Neural progenitor cell (in vitro differentiated cells): ENCODE measurements at regions not wholly inside any gene's neighbourhood (a gene's known extent, or its start where the extent isn't known, plus 50 kb on each side); places are given as distances from the start of the nearest gene placed in this dataset.

Source experiments
- DNase-seq: peaks from one replicate; pipeline ENCODE4 v3.0.0-alpha.2; 2016; ENCODE audit warnings: low spot score
- H2AFZ ChIP-seq: fragments of 200-600 bp; sonication (generic); replicated peaks from 2 replicates; pipeline ENCODE4 v1.6.1; 2016; ENCODE audit warnings: antibody characterized with exemption
- H3F3A ChIP-seq: fragments of 200-600 bp; sonication (generic); 2 replicates; pipeline ENCODE4 v1.6.1; 2016; ENCODE audit warnings: antibody characterized with exemption, low read depth
- H3K27ac ChIP-seq: fragments of 200-600 bp; sonication (generic); 2 replicates; pipeline ENCODE4 v1.5.1; 2016; ENCODE audit warnings: mild to moderate bottlenecking
- H3K27me3 ChIP-seq: fragments of 200-600 bp; sonication (generic); 2 replicates; pipeline ENCODE4 v1.6.1; 2016; ENCODE audit warnings: mild to moderate bottlenecking, moderate library complexity
- H3K36me3 ChIP-seq: fragments of 200-600 bp; sonication (generic); 2 replicates; pipeline ENCODE4 v1.5.1; 2016
- H3K4me1 ChIP-seq: fragments of 200-600 bp; sonication (generic); 2 replicates; pipeline ENCODE4 v1.6.1; 2016; ENCODE audit warnings: mixed run types
- H3K4me2 ChIP-seq: fragments of 200-600 bp; sonication (generic); 2 replicates; pipeline ENCODE4 v1.6.1; 2016
- H3K4me3 ChIP-seq: fragments of 200-600 bp; sonication (generic); 2 replicates; pipeline ENCODE4 v1.5.1; 2016
- H3K79me2 ChIP-seq: fragments of 200-600 bp; sonication (generic); 2 replicates; pipeline ENCODE4 v1.6.1; 2016; ENCODE audit warnings: low read depth
- H3K9ac ChIP-seq: fragments of 200-600 bp; sonication (generic); 2 replicates; pipeline ENCODE4 v1.6.1; 2016
- H3K9me3 ChIP-seq: fragments of 200-600 bp; sonication (generic); 2 replicates; pipeline ENCODE4 v1.5.1; 2016; ENCODE audit warnings: low read depth
- H4K20me1 ChIP-seq: fragments of 200-600 bp; sonication (generic); 2 replicates; pipeline ENCODE4 v1.6.1; 2016; ENCODE audit warnings: low read depth
- H3K27ac Mint-ChIP-seq: 3 replicates; pipeline ENCODE4 v1.8.0; 2021; ENCODE audit warnings: mixed read lengths
- H3K27me3 Mint-ChIP-seq: 2 replicates; pipeline ENCODE4 v1.8.0; 2022; ENCODE audit warnings: low read depth, mild to moderate bottlenecking, inconsistent platforms, moderate library complexity, mixed read lengths; ENCODE audit not compliant: insufficient read depth
- H3K36me3 Mint-ChIP-seq: 3 replicates; pipeline ENCODE4 v1.8.0; 2021; ENCODE audit warnings: mixed read lengths
- H3K4me1 Mint-ChIP-seq: 3 replicates; pipeline ENCODE4 v1.8.0; 2021; ENCODE audit warnings: mixed read lengths
- H3K4me3 Mint-ChIP-seq: 3 replicates; pipeline ENCODE4 v1.8.0; 2021; ENCODE audit warnings: mild to moderate bottlenecking, moderate library complexity, mixed read lengths
- H3K9me3 Mint-ChIP-seq: 3 replicates; pipeline ENCODE4 v1.8.0; 2020; ENCODE audit warnings: mixed read lengths
- CTCF ChIP-seq: fragments of 200-600 bp; sonication (generic); IDR thresholded peaks from 2 replicates; pipeline ENCODE4 v1.5.1; 2017; ENCODE audit warnings: antibody characterized with exemption, mild to moderate bottlenecking
- EZH2 ChIP-seq: fragments of 200-600 bp; sonication (generic); IDR thresholded peaks from 2 replicates; pipeline ENCODE4 v1.6.1; 2017; ENCODE audit warnings: antibody characterized with exemption, mild to moderate bottlenecking, moderate library complexity
- EZH2phosphoT487 ChIP-seq: fragments of 200-600 bp; sonication (generic); IDR thresholded peaks from 2 replicates; pipeline ENCODE4 v1.6.1; 2017; ENCODE audit warnings: antibody characterized with exemption

- DNase-seq: peak; percentile 52
Measured at GRCh38 chr5:166595274-166595951, 1696.0 kb upstream of the WWC1 start.

GRCh38 chr5:166596043-166596442, 1695.4 kb upstream of the WWC1 start:
- H3K27ac ChIP-seq: no peak overlapping the region
- Mint-ChIP-seq H3K9me3 (no peaks in the 10 kb centered on the region), H3K4me1 (peaks cover 16% of the 10 kb centered on the region), H3K27ac (no peak overlapping the region), H3K27me3 (peaks cover 2% of the 10 kb centered on the region), H3K36me3 (no peaks in the 10 kb centered on the region), H3K4me3 (no peak overlapping the region)
- no peaks in the 10 kb centered on the region for H3K9me3 ChIP-seq
- no peak for DNase-seq
- TF ChIP-seq CTCF: no peak
- TF ChIP-seq EZH2: no peak
- no peak for TF ChIP-seq EZH2phosphoT487
- no peaks in the 10 kb centered on the region for H3K36me3 ChIP-seq
- peaks cover 4% of the 10 kb centered on the region for H3F3A ChIP-seq
- H3K79me2 ChIP-seq: no peaks in the 10 kb centered on the region
- H3K4me3 ChIP-seq: no peak overlapping the region
- no peak overlapping the region for H3K9ac ChIP-seq
- H4K20me1 ChIP-seq: no peaks in the 10 kb centered on the region
- H3K4me1 ChIP-seq: peaks cover 20% of the 10 kb centered on the region
- no peaks in the 10 kb centered on the region for H3K27me3 ChIP-seq
- H2AFZ ChIP-seq: no peak overlapping the region
- H3K4me2 ChIP-seq: no peak overlapping the region

More at GRCh38 chr5:166595274-166595951, 1696.0 kb upstream of the WWC1 start:
- no peak overlapping the region for H2AFZ ChIP-seq
- no peaks in the 10 kb centered on the region for H3K27me3 ChIP-seq
- TF ChIP-seq EZH2phosphoT487 (no peak), CTCF (no peak), EZH2 (no peak)
- H3K27ac Mint-ChIP-seq: peak overlapping the region; percentile 39
- H3K9ac ChIP-seq: no peak overlapping the region
- no peak overlapping the region for H3K4me3 ChIP-seq
- peaks cover 16% of the 10 kb centered on the region for H3K4me1 Mint-ChIP-seq
- no peaks in the 10 kb centered on the region for H3K9me3 Mint-ChIP-seq
- no peak overlapping the region for H3K4me2 ChIP-seq
- H3F3A ChIP-seq: peaks cover 4% of the 10 kb centered on the region
- no peaks in the 10 kb centered on the region for H4K20me1 ChIP-seq
- peaks cover 20% of the 10 kb centered on the region for H3K4me1 ChIP-seq
- no peaks in the 10 kb centered on the region for H3K36me3 ChIP-seq
- no peaks in the 10 kb centered on the region for H3K79me2 ChIP-seq
- H3K27ac ChIP-seq: no peak overlapping the region
- H3K4me3 Mint-ChIP-seq: no peak overlapping the region
- H3K27me3 Mint-ChIP-seq: peaks cover 2% of the 10 kb centered on the region
- no peaks in the 10 kb centered on the region for H3K36me3 Mint-ChIP-seq
- no peaks in the 10 kb centered on the region for H3K9me3 ChIP-seq

- Mint-ChIP-seq H3K4me3 (no peak overlapping the region), H3K9me3 (peaks cover 2% of the 10 kb centered on the region), H3K27ac (no peak overlapping the region), H3K4me1 (no peaks in the 10 kb centered on the region), H3K27me3 (peaks cover 2% of the 10 kb centered on the region), H3K36me3 (no peaks in the 10 kb centered on the region)
- Histone ChIP-seq H3K4me1 (peaks cover 3% of the 10 kb centered on the region), H3F3A (no peaks in the 10 kb centered on the region), H3K27ac (no peak overlapping the region), H3K36me3 (no peaks in the 10 kb centered on the region), H3K27me3 (no peaks in the 10 kb centered on the region), H2AFZ (no peak overlapping the region), H3K9ac (no peak overlapping the region), H4K20me1 (no peaks in the 10 kb centered on the region), H3K4me3 (no peak overlapping the region), H3K79me2 (no peaks in the 10 kb centered on the region), H3K4me2 (no peak overlapping the region), H3K9me3 (no peaks in the 10 kb centered on the region)
- DNase-seq: no peak
- TF ChIP-seq CTCF (no peak), EZH2phosphoT487 (no peak)
Measured at GRCh38 chr5:166602271-166602670, 1689.2 kb upstream of the WWC1 start.
